ENCODE measurements at regions not wholly inside any gene's neighbourhood (a gene's known extent, or its start where the extent isn't known, plus 50 kb on each side); places are given as distances from the start of the nearest gene placed in this dataset.

GRCh38 chr2:120796094-120796493 is 60.4 kb downstream of the GLI2 start:
- Histone ChIP-seq H3K27ac (ENCODE audit: extremely low read length, insufficient read depth, low read length) (no peak overlapping the region), H3K36me3 (replicated peaks in 1 of 2; ENCODE audit: control insufficient read depth in 1 of 2, insufficient read depth in 2 of 2, low read length in 2 of 2) (no peaks in the 10 kb centered on the region), H3K4me1 (ENCODE audit: insufficient read depth, low read length) (no peaks in the 10 kb centered on the region), H3K4me3 (replicated peaks in 1 of 3; ENCODE audit: insufficient read depth in 1 of 3, low read depth in 2 of 3, low read length in 3 of 3) (no peak overlapping the region), H2AFZ (ENCODE audit: low read length) (no peak overlapping the region), H3K79me2 (ENCODE audit: insufficient read depth, low read length) (no peaks in the 10 kb centered on the region), H3K4me2 (ENCODE audit: low read depth, low read length) (no peak overlapping the region), H3K9me3 (ENCODE audit: low read length) (no peaks in the 10 kb centered on the region), H4K20me1 (ENCODE audit: insufficient read depth, low read length) (no peaks in the 10 kb centered on the region), H3K9ac (ENCODE audit: insufficient read depth, low read depth, low read length) (no peak overlapping the region), H3K27me3 (ENCODE audit: control insufficient read depth in 1 of 2, insufficient read depth in 2 of 2, low read length in 2 of 2) (peaks cover 14 to 62% of the 10 kb centered on the region in 2 experiments; a peak in 4 of 5 replicates)
- ChIA-PET CTCF (ENCODE audit: low intra/inter-chr PET ratio, low total read pairs) (no interaction called here), POLR2A (no interaction called here)
- ATAC-seq, result no peak
- no TSS peak for BruUV-seq (replicated peaks)
- no peak for DNase-seq (ENCODE audit: low spot score)
- in situ Hi-C loops (cut with HindIII; ENCODE audit: extremely low pct_ligation_motif_present, low pct_unique_long_range_greater_than_20kb), result no loop called here
- FAIRE-seq, result no peak
- intact Hi-C loops (cut with micrococcal nuclease; ENCODE audit: unreplicated experiment), result no loop called here
- WGBS (ENCODE audit: low lambda C conversion rate), result 63% methylated on average over 7 of the region's 7 CpGs
- no peak for TF ChIP-seq LCORL (IDR thresholded peaks at IDR 0.05)
- TF ChIP-seq LCORL (CRISPR knock-in tag; IDR thresholded peaks at IDR 0.05), result no peak
- TF ChIP-seq, protein P1, sequence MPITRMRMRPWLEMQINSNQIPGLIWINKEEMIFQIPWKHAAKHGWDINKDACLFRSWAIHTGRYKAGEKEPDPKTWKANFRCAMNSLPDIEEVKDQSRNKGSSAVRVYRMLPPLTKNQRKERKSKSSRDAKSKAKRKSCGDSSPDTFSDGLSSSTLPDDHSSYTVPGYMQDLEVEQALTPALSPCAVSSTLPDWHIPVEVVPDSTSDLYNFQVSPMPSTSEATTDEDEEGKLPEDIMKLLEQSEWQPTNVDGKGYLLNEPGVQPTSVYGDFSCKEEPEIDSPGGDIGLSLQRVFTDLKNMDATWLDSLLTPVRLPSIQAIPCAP (CRISPR knock-in tag; IDR thresholded peaks at IDR 0.05; ENCODE audit: low read depth), result no peak
- TF ChIP-seq GZF1 (CRISPR knock-in tag; IDR thresholded peaks at IDR 0.05), result no peak
- no peak for TF ChIP-seq ARID3A (IDR thresholded peaks at IDR 0.05; ENCODE audit: low read depth, low read length)
- TF ChIP-seq MTF1 (CRISPR knock-in tag; IDR thresholded peaks at IDR 0.05), result no peak
- TF ChIP-seq GMEB2 (CRISPR knock-in tag; IDR thresholded peaks at IDR 0.05; ENCODE audit: low read depth), result no peak
- TF ChIP-seq RAD21 (CRISPR knock-in tag; IDR thresholded peaks at IDR 0.05), result no peak
- no peak for TF ChIP-seq ZNF343 (CRISPR knock-in tag; IDR thresholded peaks at IDR 0.05)
- TF ChIP-seq, protein P2, sequence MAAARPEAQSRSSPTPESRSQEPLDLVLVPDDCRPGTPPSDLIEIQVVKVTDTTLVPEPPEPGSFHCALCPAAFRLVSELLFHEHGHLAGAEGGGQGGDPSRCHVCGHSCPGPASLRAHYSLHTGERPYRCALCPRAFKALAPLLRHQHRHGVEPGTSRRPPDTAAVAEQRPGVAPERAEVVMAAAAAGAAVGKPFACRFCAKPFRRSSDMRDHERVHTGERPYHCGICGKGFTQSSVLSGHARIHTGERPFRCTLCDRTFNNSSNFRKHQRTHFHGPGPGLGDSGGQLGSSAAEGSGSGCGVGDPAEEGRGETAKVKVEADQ (CRISPR knock-in tag; IDR thresholded peaks at IDR 0.05; ENCODE audit: borderline replicate concordance), result no peak
- no peak for TF ChIP-seq U2AF2 (IDR thresholded peaks at IDR 0.05; ENCODE audit: low read depth, low read length)
- no peak for TF ChIP-seq KDM1A (CRISPR knock-in tag; IDR thresholded peaks at IDR 0.05)
- TF ChIP-seq ZNF780A (CRISPR knock-in tag; IDR thresholded peaks at IDR 0.05), result no peak
- TF ChIP-seq AKNA (CRISPR knock-in tag; IDR thresholded peaks at IDR 0.05; ENCODE audit: borderline replicate concordance), result no peak
- no peak for TF ChIP-seq ZNF292 (CRISPR knock-in tag; IDR thresholded peaks at IDR 0.05; ENCODE audit: borderline replicate concordance, low read depth)
- no peak for TF ChIP-seq YY1 (IDR thresholded peaks at IDR 0.05; ENCODE audit: insufficient read depth, insufficient replicate concordance, low read depth, low read length)
- TF ChIP-seq ZNF768 (CRISPR knock-in tag; IDR thresholded peaks at IDR 0.05), result no peak

Measured in HepG2 (cell line).